22Rv1 (cell line): ENCODE measurements at regions not wholly inside any gene's neighbourhood (a gene's known extent, or its start where the extent isn't known, plus 50 kb on each side); places are given as distances from the start of the nearest gene placed in this dataset.

ENCODE experiments used
- H3K27ac ChIP-seq: fragments of 450-650 bp; 2 replicates; pipeline ENCODE4 v1.5.1; 2017
- CTCF ChIP-seq: fragments of 450-650 bp; IDR thresholded peaks from 2 replicates; pipeline ENCODE4 v1.5.1; 2017; ENCODE audit warnings: mild to moderate bottlenecking
- ZFX ChIP-seq: fragments of 450-650 bp; IDR thresholded peaks from 2 replicates; pipeline ENCODE4 v1.6.1; 2017; ENCODE audit warnings: antibody characterized with exemption, borderline replicate concordance

GRCh38 chr13:54484166-54484565 is 1455.6 kb downstream of the OLFM4 start:
- H3K27ac ChIP-seq = no peak overlapping the region
- TF ChIP-seq CTCF = no peak
- TF ChIP-seq ZFX = no peak

- H3K27ac ChIP-seq = no peak overlapping the region
- TF ChIP-seq ZFX = no peak
- TF ChIP-seq CTCF = no peak
These were observed 1458.0 kb downstream of the OLFM4 start for GRCh38 chr13:54486421-54487166.

- TF ChIP-seq CTCF (no peak), ZFX (no peak)
- no peak overlapping the region for H3K27ac ChIP-seq
These were observed 1460.7 kb downstream of the OLFM4 start for GRCh38 chr13:54489359-54489758.

- no peak overlapping the region for H3K27ac ChIP-seq
- no peak for TF ChIP-seq CTCF
- TF ChIP-seq ZFX = no peak
These were observed 1464.4 kb downstream of the OLFM4 start for GRCh38 chr13:54492995-54493394.

- TF ChIP-seq ZFX (no peak), CTCF (no peak)
- no peak overlapping the region for H3K27ac ChIP-seq
These were observed 1482.8 kb downstream of the OLFM4 start for GRCh38 chr13:54511366-54511765.

GRCh38 chr13:54513254-54513653 is 1484.6 kb downstream of the OLFM4 start:
- no peak for TF ChIP-seq CTCF
- no peak for TF ChIP-seq ZFX

GRCh38 chr13:54536112-54536511 is 1507.5 kb downstream of the OLFM4 start:
- no peak overlapping the region for H3K27ac ChIP-seq
- TF ChIP-seq ZFX = no peak
- peak; percentile 67 for TF ChIP-seq CTCF

More at GRCh38 chr13:54513254-54513653, 1484.6 kb downstream of the OLFM4 start:
- no peak overlapping the region for H3K27ac ChIP-seq
